ENCODE measurements at regions not wholly inside any gene's neighbourhood (a gene's known extent, or its start where the extent isn't known, plus 50 kb on each side); places are given as distances from the start of the nearest gene placed in this dataset.

- no peak overlapping the region for H3K4me3 ChIP-seq (ENCODE audit: control insufficient read depth, low read depth, low read length)
- no peak for DNase-seq (ENCODE audit: low read depth)
- TF ChIP-seq CTCF (IDR thresholded peaks at IDR 0.05; ENCODE audit: control insufficient read depth, insufficient read depth, low read depth, low read length, missing control alignments): no peak
These were observed 796.8 kb downstream of the NLGN4X start for GRCh38 chrX:5431823-5432222.

- no peak for DNase-seq (ENCODE audit: low read depth)
- no peak for TF ChIP-seq CTCF (IDR thresholded peaks at IDR 0.05; ENCODE audit: control insufficient read depth, insufficient read depth, low read depth, low read length, missing control alignments)
These were observed 803.5 kb downstream of the NLGN4X start for GRCh38 chrX:5425119-5425518.

GRCh38 chrX:5417381-5417780, 811.3 kb downstream of the NLGN4X start:
- no peak overlapping the region for H3K4me3 ChIP-seq (ENCODE audit: control insufficient read depth, low read depth, low read length)
- TF ChIP-seq CTCF (IDR thresholded peaks at IDR 0.05; ENCODE audit: control insufficient read depth, insufficient read depth, low read depth, low read length, missing control alignments): no peak
- DNase-seq (ENCODE audit: low read depth): no peak

More at GRCh38 chrX:5425119-5425518, 803.5 kb downstream of the NLGN4X start:
- H3K4me3 ChIP-seq (ENCODE audit: control insufficient read depth, low read depth, low read length): no peak overlapping the region

- no peak for DNase-seq (ENCODE audit: low read depth)
- TF ChIP-seq CTCF (IDR thresholded peaks at IDR 0.05; ENCODE audit: control insufficient read depth, insufficient read depth, low read depth, low read length, missing control alignments): no peak
- H3K4me3 ChIP-seq (ENCODE audit: control insufficient read depth, low read depth, low read length): no peak overlapping the region
These were observed 812.9 kb downstream of the NLGN4X start for GRCh38 chrX:5415738-5416137.

- no peak for DNase-seq (ENCODE audit: low read depth)
- H3K4me3 ChIP-seq (ENCODE audit: control insufficient read depth, low read depth, low read length): no peak overlapping the region
- TF ChIP-seq CTCF (IDR thresholded peaks at IDR 0.05; ENCODE audit: control insufficient read depth, insufficient read depth, low read depth, low read length, missing control alignments): no peak
These were observed 819.6 kb downstream of the NLGN4X start for GRCh38 chrX:5409106-5409505.

- TF ChIP-seq CTCF (IDR thresholded peaks at IDR 0.05; ENCODE audit: control insufficient read depth, insufficient read depth, low read depth, low read length, missing control alignments): no peak
- DNase-seq (ENCODE audit: low read depth): no peak
These were observed 826.2 kb downstream of the NLGN4X start for GRCh38 chrX:5402461-5402860.

GRCh38 chrX:5399403-5399802, 829.3 kb downstream of the NLGN4X start:
- TF ChIP-seq CTCF (IDR thresholded peaks at IDR 0.05; ENCODE audit: control insufficient read depth, insufficient read depth, low read depth, low read length, missing control alignments): no peak
- DNase-seq (ENCODE audit: low read depth): no peak
- no peak overlapping the region for H3K4me3 ChIP-seq (ENCODE audit: control insufficient read depth, low read depth, low read length)

More at GRCh38 chrX:5402461-5402860, 826.2 kb downstream of the NLGN4X start:
- H3K4me3 ChIP-seq (ENCODE audit: control insufficient read depth, low read depth, low read length): no peak overlapping the region
